Lower leg skin (tissue), 4 donors: ENCODE measurements at regions not wholly inside any gene's neighbourhood (a gene's known extent, or its start where the extent isn't known, plus 50 kb on each side); places are given as distances from the start of the nearest gene placed in this dataset.

Experiments used
- DNase-seq, 2 donors: peaks; one replicate each; pipeline ENCODE4 v3.0.0-alpha.2; 2019; ENCODE audit warnings: low spot score in 2 of 2
- H3K4me3 ChIP-seq: fragments of 200-600 bp; sonication (generic); 2 replicates; pipeline ENCODE4 v1.5.1; 2017; ENCODE audit warnings: mild to moderate bottlenecking, low read depth; ENCODE audit not compliant: poor library complexity, severe bottlenecking
- CTCF ChIP-seq, 3 donors: fragments of 450-650 bp; IDR thresholded peaks; one replicate each; pipeline ENCODE4 v1.5.1; 2016; ENCODE audit warnings: antibody characterized with exemption in 3 of 3, mild to moderate bottlenecking in 3 of 3, moderate library complexity in 2 of 3
- POLR2A ChIP-seq, 2 donors: fragments of 450-650 bp; IDR thresholded peaks; one replicate each; pipeline ENCODE4 v1.6.1; 2016 to 2017; ENCODE audit warnings: antibody characterized with exemption in 2 of 2, mild to moderate bottlenecking in 1 of 2, moderate library complexity in 1 of 2
- whole genome bisulfite sequencing, 2 donors: methylation state at CpG; one replicate each; pipeline ENCODE4 v1.1.5; 2018; 5-methylcytosine and 5-hydroxymethylcytosine counted together
- intact Hi-C: fragments of 100-400 bp; cut with DNase I; formaldehyde crosslinking; loops from one replicate; pipeline ENCODE4 v1.15.0; 2023; ENCODE audit warnings: low total_unique reads

DNA sequence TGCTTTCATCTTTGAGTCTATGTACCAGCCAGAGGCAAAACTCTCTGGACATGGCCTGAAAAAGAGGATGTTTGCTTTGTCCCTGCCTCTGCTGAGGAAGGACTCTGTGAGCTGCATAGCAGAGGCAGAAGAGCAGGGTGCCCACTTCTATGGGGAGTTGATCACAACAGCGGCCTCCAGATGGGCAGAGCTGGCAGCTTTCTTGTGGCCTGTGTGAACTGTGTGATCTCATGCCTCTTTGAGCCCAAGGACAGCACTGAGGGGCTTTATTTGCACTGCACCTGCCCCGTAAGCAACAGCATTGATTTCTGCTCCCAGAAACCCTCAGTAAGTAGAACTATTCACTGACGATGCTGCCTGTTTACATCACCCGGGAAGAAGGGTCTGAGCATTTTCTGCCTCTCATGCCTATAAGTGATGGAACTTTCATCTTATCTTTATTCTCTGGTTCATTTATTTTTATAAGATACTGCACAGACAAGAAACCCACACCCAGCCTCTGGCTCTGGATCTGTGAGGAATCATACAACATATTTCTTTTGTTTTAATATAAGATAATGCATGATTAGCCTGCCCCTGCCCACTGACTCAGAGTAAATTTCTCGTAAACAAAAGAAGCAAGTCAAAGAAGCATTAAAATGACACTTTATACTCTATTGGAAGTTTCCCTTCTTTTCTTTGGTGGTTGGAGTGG, 244.2 kb upstream of the SOX21 start:
- 86 to 87% methylated on average over 5 of the region's 5 CpGs for WGBS, 2 donors
- TF ChIP-seq POLR2A (IDR thresholded peaks at IDR 0.05) (no peak), CTCF (IDR thresholded peaks at IDR 0.05) (no peak)
- H3K4me3 ChIP-seq = no peak overlapping the region
- intact Hi-C loops = no loop called here
- no peak for DNase-seq

DNA sequence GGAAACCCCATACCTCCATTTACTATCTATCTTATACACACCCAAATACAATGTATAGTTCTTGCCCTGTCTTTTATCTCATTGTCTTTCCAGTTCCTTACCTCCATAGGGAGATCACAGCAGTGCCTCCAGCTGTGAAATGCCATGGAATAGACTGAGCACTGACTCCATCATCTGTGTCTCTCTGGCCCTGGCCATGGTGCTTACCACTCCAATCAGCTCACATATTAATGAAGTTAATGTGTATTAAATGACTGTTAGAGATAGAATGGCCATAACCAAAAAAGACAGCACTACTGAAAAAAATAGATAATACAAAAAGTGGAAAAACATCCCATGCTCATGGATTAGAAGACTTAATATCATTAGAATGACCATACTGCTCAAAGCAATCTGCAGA, 240.4 kb upstream of the SOX21 start:
- intact Hi-C loops = no loop called here
- no peak for DNase-seq
- TF ChIP-seq CTCF (IDR thresholded peaks at IDR 0.05) (no peak), POLR2A (IDR thresholded peaks at IDR 0.05) (no peak)
- no peak overlapping the region for H3K4me3 ChIP-seq

DNA sequence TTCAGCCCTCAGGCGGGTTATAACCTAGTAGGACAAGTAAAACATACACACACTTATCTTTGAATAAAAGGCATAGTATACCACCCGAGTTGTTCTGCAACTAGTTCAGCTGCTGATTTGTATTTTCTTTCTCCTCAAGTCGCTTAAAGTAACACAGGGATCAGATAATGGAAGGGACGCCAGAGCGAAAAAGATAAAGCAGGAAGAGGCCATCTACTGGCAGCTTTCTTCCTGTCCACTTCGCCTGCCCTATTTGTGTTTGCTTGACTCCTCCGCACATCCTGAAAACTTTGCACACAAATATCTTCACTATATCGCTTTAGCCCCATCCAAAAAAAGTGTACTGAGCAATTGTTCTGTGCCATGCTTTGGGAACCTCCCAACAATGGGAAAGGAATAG, 238.0 kb upstream of the SOX21 start:
- TF ChIP-seq POLR2A (IDR thresholded peaks at IDR 0.05) (no peak), CTCF (IDR thresholded peaks at IDR 0.05) (no peak)
- intact Hi-C loops = no loop called here
- H3K4me3 ChIP-seq = no peak overlapping the region
- DNase-seq = no peak
- 66 to 68% methylated on average over 8 of the region's 8 CpGs for WGBS, 2 donors

DNA sequence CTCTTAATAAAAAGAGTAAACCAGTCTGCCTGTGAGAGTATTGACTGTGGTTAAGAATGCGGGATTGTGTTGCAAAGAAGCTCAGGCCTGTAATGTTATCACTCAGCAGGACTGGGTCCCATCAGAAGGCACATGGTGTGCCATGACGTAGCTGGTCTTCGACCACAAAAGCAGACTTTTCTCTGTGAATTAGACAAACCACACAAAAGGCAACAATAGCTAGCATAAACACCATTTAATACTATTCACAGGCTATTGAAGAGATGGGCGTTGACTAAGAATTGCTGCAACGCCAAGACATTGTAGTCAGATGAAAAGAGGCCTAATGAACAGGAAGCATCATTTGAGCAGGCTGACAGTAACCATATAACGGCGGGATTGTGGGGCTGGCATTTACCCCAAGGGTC, 235.6 kb upstream of the SOX21 start:
- H3K4me3 ChIP-seq = no peak overlapping the region
- no peak for TF ChIP-seq POLR2A (IDR thresholded peaks at IDR 0.05)
- TF ChIP-seq CTCF (IDR thresholded peaks at IDR 0.05) = no peak
- intact Hi-C loops = no loop called here
- 76% methylated on average over 7 of the region's 7 CpGs for WGBS, 2 donors
- DNase-seq = no peak

GRCh38 chr13:94947392-94947791, 235.0 kb upstream of the SOX21 start:
- no peak for DNase-seq
- intact Hi-C loops = no loop called here
- H3K4me3 ChIP-seq = no peak overlapping the region
- 82 to 89% methylated on average over 5 of the region's 5 CpGs for WGBS, 2 donors
- TF ChIP-seq POLR2A (IDR thresholded peaks at IDR 0.05) (no peak), CTCF (IDR thresholded peaks at IDR 0.05) (no peak)

DNA sequence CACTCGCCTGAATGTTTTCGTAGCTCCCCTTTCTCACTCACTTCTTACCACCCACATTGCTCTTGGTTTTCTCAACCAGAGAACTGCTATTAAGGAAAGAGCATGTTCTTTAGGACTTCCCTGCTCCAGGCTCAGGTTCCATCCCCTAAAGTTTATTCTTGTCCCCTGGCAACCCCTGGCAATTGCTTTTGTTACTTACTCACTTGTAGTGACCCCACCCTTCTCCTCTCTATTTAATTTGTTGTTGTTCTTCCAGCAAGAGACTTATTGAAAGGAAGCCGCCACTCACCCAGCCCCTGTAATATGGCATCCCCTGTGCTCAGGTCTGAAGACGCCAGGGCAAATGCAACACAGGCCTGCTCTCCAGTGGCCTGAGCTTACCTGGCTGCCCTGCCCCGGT, 233.7 kb upstream of the SOX21 start:
- intact Hi-C loops = no loop called here

More for the DNA sequence above, 233.7 kb upstream of the SOX21 start:
- no peak overlapping the region for H3K4me3 ChIP-seq
- DNase-seq = no peak
- TF ChIP-seq POLR2A (IDR thresholded peaks at IDR 0.05) (no peak), CTCF (IDR thresholded peaks at IDR 0.05) (no peak)
- WGBS, 2 donors = 93 to 95% methylated on average over 5 of the region's 5 CpGs
